HG02571 (cell line): ENCODE measurements at regions not wholly inside any gene's neighbourhood (a gene's known extent, or its start where the extent isn't known, plus 50 kb on each side); places are given as distances from the start of the nearest gene placed in this dataset.

ENCODE experiments used
- ATAC-seq: cut with Tn5 transposase; IDR thresholded peaks from one replicate; pipeline ENCODE4 v1.9.1; 2021; ENCODE audit warnings: mild to moderate bottlenecking, moderate library complexity; ENCODE audit not compliant: unreplicated experiment

GRCh38 chr7:45235905-45236304 is 78.3 kb downstream of the RAMP3 start:
- no peak for ATAC-seq

GRCh38 chr7:45236666-45237065 is 79.1 kb downstream of the RAMP3 start:
- ATAC-seq, result no peak

- ATAC-seq, result no peak
Observed at GRCh38 chr7:45237788-45238461, 80.3 kb downstream of the RAMP3 start.

GRCh38 chr7:45238806-45239205 is 81.2 kb downstream of the RAMP3 start:
- no peak for ATAC-seq

GRCh38 chr7:45239486-45239885 is 81.9 kb downstream of the RAMP3 start:
- no peak for ATAC-seq

GRCh38 chr7:45240273-45240771 is 82.7 kb downstream of the RAMP3 start:
- no peak for ATAC-seq

- ATAC-seq, result no peak
Observed at GRCh38 chr7:45240926-45241325, 83.3 kb downstream of the RAMP3 start.

GRCh38 chr7:45241339-45242109 is 83.9 kb downstream of the RAMP3 start:
- no peak for ATAC-seq

GRCh38 chr7:45242261-45242660 is 84.7 kb downstream of the RAMP3 start:
- ATAC-seq, result no peak

GRCh38 chr7:45242698-45243097 is 85.1 kb downstream of the RAMP3 start:
- no peak for ATAC-seq

GRCh38 chr7:45244981-45245380 is 87.4 kb downstream of the RAMP3 start:
- no peak for ATAC-seq

- no peak for ATAC-seq
Observed at GRCh38 chr7:45246339-45246738, 88.7 kb downstream of the RAMP3 start.

- no peak for ATAC-seq
Observed at GRCh38 chr7:45252248-45252647, 94.7 kb downstream of the RAMP3 start.

- no peak for ATAC-seq
Observed at GRCh38 chr7:45252857-45253256, 95.3 kb downstream of the RAMP3 start.

GRCh38 chr7:45253368-45253767 is 95.8 kb downstream of the RAMP3 start:
- ATAC-seq, result no peak

GRCh38 chr7:45255187-45255586 is 97.6 kb downstream of the RAMP3 start:
- ATAC-seq, result no peak

- ATAC-seq, result no peak
Observed at GRCh38 chr7:45256309-45256708, 98.7 kb downstream of the RAMP3 start.

- ATAC-seq, result no peak
Observed at GRCh38 chr7:45256775-45257174, 99.2 kb downstream of the RAMP3 start.

GRCh38 chr7:45257284-45257683 is 99.7 kb downstream of the RAMP3 start:
- no peak for ATAC-seq

GRCh38 chr7:45258533-45259226 is 101.1 kb downstream of the RAMP3 start:
- no peak for ATAC-seq

- no peak for ATAC-seq
Observed at GRCh38 chr7:45259227-45259596, 101.6 kb downstream of the RAMP3 start.
